ENCODE measurements at regions not wholly inside any gene's neighbourhood (a gene's known extent, or its start where the extent isn't known, plus 50 kb on each side); places are given as distances from the start of the nearest gene placed in this dataset.
A peak's percentile ranks its signal among the peaks of the same experiment; 100 is the strongest.

DNA sequence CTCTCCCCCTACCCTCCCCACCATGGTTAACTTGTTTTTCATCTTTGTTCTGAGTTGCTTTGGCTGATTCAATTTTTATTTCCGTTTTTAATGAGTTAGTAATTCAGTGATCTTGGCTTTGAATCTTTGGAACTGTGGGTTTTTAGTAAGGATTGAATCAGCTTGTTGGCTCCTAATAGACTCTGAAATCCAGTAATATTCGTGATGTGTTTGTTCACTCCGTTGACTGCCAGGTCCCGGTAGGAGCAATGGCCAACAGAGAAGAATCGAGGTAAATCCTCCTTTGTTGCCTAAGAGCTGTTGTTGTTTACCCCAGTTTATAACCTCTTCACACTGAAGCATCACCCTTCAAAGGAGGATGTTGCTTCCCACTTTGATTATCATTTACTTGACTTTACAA lies 92.7 kb downstream of the PCSK1 start:
- ATAC-seq (ENCODE audit: low read depth): no peak
- no peak for DNase-seq (ENCODE audit: low spot score in 2 of 2)
- H3K9me3 Mint-ChIP-seq: no peaks in the 10 kb centered on the region
- no peaks in the 10 kb centered on the region for H3K36me3 Mint-ChIP-seq
- H3K4me1 Mint-ChIP-seq: no peaks in the 10 kb centered on the region
- no peak overlapping the region for H3K4me3 Mint-ChIP-seq
- no peak overlapping the region for H3K27ac Mint-ChIP-seq
- H3K27me3 Mint-ChIP-seq: peaks cover 4% of the 10 kb centered on the region

DNA sequence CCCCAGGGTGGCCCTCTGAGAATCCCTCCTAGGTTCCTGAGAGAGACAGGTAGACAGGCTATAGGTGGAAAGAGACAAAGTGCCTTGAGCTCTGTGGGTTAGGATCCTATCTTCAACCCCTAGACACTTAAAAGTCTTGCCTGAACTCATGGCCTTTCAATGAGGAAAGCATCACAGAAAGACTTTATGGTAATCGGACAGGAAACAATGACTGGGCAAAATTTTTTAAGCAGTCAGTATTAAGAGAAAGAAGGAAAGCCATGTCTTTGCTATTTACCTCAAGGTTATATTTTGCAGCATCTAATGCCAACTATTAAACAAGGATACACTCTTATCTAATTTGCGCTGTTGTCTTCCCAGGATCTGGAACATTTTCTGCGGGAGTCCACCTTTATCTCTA lies 93.2 kb downstream of the PCSK1 start:
- Mint-ChIP-seq H3K9me3 (no peaks in the 10 kb centered on the region), H3K27me3 (peaks cover 4% of the 10 kb centered on the region), H3K4me3 (no peak overlapping the region), H3K4me1 (no peaks in the 10 kb centered on the region), H3K36me3 (no peaks in the 10 kb centered on the region), H3K27ac (no peak overlapping the region)
- ATAC-seq (ENCODE audit: low read depth) (no peak), DNase-seq (ENCODE audit: low spot score in 2 of 2) (no peak)

DNA sequence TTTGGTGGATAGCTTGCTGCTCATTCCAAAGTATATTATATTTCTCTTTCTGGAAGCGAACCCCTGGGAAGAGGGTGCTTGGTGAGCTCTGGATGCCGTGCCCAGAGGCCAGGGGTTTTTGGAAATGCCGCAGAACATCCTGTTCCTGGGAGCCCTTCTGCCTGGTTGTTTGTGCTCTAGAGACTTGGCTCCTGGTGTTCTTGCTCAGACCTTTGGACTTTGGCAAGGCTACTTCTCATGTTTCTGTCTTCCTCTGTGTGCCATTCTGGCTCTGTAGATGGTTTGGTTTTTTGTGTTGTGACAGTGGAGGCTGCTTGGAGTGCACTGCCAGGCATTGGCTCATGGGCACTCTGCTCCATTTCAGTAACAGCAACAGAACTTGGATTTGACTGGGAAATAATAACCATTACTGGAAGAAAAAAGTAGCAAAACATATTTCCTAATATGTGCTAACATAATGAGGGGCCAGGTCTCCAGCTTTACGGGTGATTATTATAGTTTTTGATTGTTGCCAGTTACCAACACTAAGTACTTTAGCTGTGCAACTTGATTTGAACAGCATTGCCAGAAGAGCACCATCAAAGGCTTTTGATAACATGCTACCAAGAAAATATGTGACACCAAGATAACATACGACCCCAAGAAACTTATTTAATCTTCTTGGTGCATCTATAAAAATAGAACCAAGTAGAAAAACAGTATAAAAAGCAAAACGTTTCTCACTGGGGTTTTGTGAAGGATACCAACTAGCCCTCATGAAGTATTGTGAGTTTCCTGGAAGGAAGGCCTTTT lies 94.2 kb downstream of the PCSK1 start:
- DNase-seq (ENCODE audit: low spot score in 2 of 2) (no peak), ATAC-seq (ENCODE audit: low read depth) (no peak)
- H3K9me3 Mint-ChIP-seq: no peaks in the 10 kb centered on the region
- no peaks in the 10 kb centered on the region for H3K4me1 Mint-ChIP-seq
- H3K27ac Mint-ChIP-seq: no peak overlapping the region
- H3K36me3 Mint-ChIP-seq: no peaks in the 10 kb centered on the region
- H3K4me3 Mint-ChIP-seq: no peak overlapping the region
- peaks cover 2% of the 10 kb centered on the region for H3K27me3 Mint-ChIP-seq

DNA sequence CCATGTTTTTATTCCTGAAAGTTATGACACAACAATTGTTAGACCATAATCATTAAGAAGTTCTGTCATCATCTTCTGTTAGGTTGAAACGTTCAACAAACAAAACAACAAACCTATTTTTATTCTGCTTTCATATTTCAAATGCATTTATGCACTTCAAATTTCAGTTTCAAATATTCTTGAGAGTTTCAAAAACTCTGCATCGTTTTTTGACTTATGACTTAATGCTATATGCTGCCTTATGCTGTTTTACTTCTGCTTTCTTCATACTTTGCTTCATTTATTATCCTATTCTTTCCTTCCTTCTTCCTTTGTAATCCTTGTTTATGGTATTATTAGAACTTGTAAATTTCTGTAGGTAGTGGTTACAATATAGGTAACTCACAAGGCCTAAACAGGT lies 95.0 kb downstream of the PCSK1 start:
- Mint-ChIP-seq H3K4me3 (no peak overlapping the region), H3K9me3 (no peaks in the 10 kb centered on the region), H3K36me3 (no peaks in the 10 kb centered on the region), H3K27me3 (peaks cover 2% of the 10 kb centered on the region), H3K4me1 (no peaks in the 10 kb centered on the region), H3K27ac (no peak overlapping the region)
- no peak for DNase-seq (ENCODE audit: low spot score in 2 of 2)
- no peak for ATAC-seq (ENCODE audit: low read depth)

DNA sequence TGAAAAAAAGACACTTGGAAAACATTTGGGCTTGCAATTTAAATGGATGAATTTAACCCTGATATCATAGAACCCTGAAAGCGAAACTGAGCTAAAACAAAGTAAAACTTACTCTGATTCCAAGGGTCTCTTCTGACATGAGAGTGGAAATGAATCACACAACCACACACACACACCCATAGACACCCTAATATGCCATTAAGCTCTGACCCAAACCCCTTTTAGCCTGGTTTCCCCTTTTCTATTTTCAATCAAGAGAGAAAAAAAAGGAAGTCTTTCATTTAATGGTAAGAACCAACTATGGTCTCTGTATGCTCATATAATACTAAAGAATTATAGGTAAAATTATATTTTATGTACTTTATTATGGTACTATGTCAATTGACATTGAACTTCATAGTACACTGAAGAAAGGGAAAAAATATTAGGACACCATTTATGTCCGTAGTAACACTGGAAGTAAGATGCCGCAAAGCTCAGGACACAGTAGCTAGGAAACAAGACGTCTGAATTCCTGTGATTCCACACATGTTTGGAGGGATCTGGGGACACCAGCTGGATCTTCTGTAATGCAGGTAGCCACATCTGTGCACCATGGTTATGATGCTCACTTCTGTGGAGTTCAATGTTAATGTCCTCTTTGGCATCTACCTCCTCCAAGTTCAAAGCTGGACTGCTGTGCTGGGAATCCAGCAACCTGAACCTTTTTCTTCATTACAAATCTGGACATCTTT lies 95.8 kb downstream of the PCSK1 start:
- Mint-ChIP-seq H3K36me3 (no peaks in the 10 kb centered on the region), H3K9me3 (no peaks in the 10 kb centered on the region), H3K4me1 (no peaks in the 10 kb centered on the region), H3K4me3 (no peak overlapping the region), H3K27me3 (peaks cover 2% of the 10 kb centered on the region), H3K27ac (no peak overlapping the region)
- DNase-seq (ENCODE audit: low spot score in 2 of 2): no peak
- no peak for ATAC-seq (ENCODE audit: low read depth)

DNA sequence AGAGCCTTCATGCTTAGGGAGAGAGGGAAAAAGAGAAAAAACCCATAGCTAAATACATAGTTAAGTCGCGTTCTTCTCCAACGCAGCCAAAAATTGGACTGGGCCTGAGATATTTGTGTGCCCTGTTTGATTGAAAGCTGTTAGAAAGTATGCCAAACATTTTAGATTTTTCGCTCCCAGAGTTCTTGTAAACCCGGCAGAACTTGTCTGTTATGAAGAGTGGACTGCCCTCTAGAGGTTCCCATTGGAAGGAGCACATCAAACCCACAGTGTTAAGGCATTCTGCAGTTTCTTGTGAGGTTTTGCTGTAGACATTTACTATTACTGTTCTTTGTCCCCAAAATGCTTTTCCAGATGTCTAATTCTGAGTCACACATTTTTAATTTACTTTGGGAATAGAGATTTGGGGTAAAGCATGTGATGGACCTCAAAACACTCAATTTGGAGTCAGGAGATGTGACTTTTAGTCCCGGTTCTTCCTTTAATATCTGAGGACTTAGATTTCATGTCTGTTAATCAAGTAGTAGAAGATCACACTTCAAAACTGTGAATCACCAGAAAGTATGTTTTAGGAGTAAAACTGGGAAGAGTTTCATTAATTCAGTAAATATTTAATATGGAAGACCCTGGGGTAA lies 96.6 kb downstream of the PCSK1 start:
- Mint-ChIP-seq H3K4me1 (no peaks in the 10 kb centered on the region), H3K27ac (no peak overlapping the region), H3K27me3 (peaks cover 2% of the 10 kb centered on the region), H3K4me3 (no peak overlapping the region), H3K36me3 (no peaks in the 10 kb centered on the region), H3K9me3 (no peaks in the 10 kb centered on the region)
- peak; percentile 87 for ATAC-seq (ENCODE audit: low read depth)
- DNase-seq (ENCODE audit: low spot score in 2 of 2): peak; percentile 39 to 47

DNA sequence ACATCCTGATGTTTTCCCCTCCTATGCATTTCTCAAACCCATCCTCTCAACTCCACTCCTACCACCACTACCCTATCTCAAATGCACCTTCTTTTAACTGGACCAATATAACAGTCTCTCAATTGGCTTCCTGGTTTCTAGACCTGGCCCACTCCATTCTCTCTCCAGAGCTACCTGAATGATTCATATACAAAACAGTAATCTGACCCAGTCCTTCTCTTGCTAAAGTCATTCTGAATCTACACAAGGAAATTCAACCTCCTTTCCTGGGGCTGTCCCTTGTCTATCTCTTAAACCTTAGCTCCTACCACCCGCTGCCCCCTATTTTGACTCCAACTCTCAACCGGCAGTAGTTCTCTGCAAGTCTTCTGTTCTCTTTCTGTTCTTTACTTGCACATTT lies 97.2 kb downstream of the PCSK1 start:
- Mint-ChIP-seq H3K4me3 (no peak overlapping the region), H3K36me3 (no peaks in the 10 kb centered on the region), H3K27me3 (peaks cover 2% of the 10 kb centered on the region), H3K4me1 (no peaks in the 10 kb centered on the region), H3K9me3 (no peaks in the 10 kb centered on the region), H3K27ac (no peak overlapping the region)
- ATAC-seq (ENCODE audit: low read depth) (no peak), DNase-seq (ENCODE audit: low spot score in 2 of 2) (no peak)

DNA sequence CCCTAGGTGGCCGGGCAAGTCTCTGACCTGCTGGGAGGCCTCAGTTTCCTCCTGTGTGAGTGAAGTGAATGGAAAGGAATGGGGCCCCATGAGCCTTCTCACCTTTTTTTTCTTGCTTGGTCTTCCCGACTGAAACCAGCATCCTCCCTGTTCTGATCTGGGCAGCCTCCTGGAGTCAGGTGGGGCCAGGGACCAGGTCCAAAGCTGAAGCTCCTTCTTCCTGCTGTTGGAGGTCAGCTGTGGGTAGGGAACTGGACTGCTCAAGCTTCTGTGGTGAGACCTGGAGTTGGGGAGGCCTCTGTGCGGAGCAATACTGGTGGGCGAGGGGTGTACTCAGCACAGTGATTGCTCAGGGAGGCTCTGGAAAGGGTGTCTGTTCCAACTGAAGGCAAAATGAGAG lies 99.7 kb downstream of the PCSK1 start:
- no peak overlapping the region for H3K27ac Mint-ChIP-seq
- no peak overlapping the region for H3K4me3 Mint-ChIP-seq
- no peaks in the 10 kb centered on the region for H3K9me3 Mint-ChIP-seq
- H3K4me1 Mint-ChIP-seq: no peaks in the 10 kb centered on the region
- ATAC-seq (ENCODE audit: low read depth) (no peak), DNase-seq (ENCODE audit: low spot score in 2 of 2) (no peak)
- no peaks in the 10 kb centered on the region for H3K27me3 Mint-ChIP-seq
- no peaks in the 10 kb centered on the region for H3K36me3 Mint-ChIP-seq

DNA sequence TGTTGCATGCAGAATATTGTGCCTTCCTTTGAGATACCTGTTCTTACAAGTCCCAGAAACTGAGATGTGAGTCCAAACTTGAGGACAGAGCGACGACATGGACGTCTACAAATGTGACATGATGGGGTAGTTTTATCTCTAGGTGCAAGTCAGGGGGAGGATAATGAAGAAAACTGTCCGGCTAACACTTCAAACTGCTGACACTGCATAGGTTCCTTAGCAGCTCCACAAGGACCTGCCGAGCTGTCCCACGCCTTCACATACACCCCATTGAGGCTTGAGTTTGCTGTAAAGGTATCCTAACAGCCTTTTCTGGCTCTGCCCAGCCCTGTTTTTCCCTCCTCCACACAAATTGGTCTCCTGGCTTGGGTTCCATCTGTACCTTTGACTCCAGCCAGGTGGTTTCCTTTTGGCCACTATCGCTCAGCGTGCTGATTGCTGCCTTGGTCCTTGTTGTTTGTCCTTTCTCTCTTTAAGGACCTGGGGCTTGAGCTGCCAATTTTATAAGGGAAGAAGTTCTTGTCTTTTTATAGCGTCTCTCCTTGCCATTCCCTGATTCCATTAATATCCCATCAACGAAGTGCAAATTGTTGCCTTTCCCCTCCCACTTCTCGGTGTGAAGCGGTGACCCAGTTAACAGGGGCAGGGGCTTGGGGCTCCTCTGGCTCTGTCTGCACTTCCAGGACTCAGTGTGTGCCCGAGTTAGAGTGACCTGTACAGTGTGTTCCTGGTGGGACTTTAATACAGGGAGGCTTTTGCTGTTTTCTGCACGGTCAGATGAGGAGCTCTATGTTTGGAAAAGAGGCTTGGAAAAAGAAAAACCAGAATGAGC lies 100.3 kb downstream of the PCSK1 start:
- Mint-ChIP-seq H3K36me3 (no peaks in the 10 kb centered on the region), H3K4me3 (no peak overlapping the region), H3K27ac (no peak overlapping the region), H3K27me3 (no peaks in the 10 kb centered on the region), H3K4me1 (no peaks in the 10 kb centered on the region), H3K9me3 (no peaks in the 10 kb centered on the region)
- no peak for DNase-seq (ENCODE audit: low spot score in 2 of 2)
- ATAC-seq (ENCODE audit: low read depth): no peak

DNA sequence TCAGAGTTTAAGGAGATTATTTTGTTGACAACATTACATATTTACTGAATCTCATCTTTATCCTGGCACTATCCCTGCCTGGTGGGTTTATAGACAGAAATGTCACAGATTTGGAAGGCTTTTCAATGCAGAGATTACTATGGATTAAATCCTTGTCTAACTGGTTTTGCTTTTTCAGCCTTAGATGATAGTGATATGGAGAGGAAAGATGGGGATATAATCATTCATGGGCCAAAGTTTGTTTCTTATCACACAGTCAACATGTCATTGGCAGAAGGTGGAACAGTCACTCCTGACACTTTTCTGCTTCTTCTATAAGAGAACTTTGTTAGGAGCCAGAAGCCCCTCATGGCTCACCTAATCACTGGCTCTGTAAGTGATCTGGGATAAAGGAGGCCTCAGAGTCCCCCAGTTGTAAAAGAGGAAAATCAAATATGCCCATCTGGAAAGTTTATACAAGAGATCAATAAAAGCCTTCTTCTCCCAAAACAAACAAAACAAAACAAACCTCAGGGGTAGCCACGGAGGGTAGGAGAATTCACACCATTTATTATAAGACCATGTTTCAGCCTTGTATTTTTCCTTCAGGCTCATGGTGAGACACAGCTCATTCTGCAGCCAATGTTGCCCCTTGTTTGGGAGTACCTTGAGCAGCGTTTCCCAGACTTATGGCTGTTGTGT lies 101.2 kb downstream of the PCSK1 start:
- ATAC-seq (ENCODE audit: low read depth) (no peak), DNase-seq (ENCODE audit: low spot score in 2 of 2) (no peak)
- Mint-ChIP-seq H3K27ac (no peak overlapping the region), H3K27me3 (no peaks in the 10 kb centered on the region), H3K4me1 (no peaks in the 10 kb centered on the region), H3K36me3 (no peaks in the 10 kb centered on the region), H3K9me3 (no peaks in the 10 kb centered on the region), H3K4me3 (no peak overlapping the region)

DNA sequence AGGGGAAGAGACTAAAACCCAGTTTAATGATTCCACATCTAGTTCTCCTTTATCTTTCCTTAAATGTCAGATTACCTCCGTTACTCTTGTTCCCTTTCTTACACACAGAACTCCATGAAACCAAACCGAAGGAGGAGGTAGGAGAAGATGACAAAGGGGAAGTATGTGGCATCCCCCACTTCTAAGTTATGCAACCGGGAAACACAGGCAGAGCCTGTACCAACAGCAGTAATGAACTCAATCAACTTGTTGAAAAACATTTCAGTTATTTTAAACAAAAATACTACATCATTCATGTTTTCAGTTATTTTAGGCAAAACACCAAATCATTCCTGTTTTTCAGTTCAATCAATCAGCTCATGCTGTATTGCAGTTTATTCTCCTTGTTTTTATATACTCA lies 101.8 kb downstream of the PCSK1 start:
- Mint-ChIP-seq H3K4me1 (no peaks in the 10 kb centered on the region), H3K27me3 (no peaks in the 10 kb centered on the region), H3K36me3 (no peaks in the 10 kb centered on the region), H3K4me3 (no peak overlapping the region), H3K27ac (no peak overlapping the region), H3K9me3 (no peaks in the 10 kb centered on the region)
- ATAC-seq (ENCODE audit: low read depth): no peak
- DNase-seq (ENCODE audit: low spot score in 2 of 2): no peak

DNA sequence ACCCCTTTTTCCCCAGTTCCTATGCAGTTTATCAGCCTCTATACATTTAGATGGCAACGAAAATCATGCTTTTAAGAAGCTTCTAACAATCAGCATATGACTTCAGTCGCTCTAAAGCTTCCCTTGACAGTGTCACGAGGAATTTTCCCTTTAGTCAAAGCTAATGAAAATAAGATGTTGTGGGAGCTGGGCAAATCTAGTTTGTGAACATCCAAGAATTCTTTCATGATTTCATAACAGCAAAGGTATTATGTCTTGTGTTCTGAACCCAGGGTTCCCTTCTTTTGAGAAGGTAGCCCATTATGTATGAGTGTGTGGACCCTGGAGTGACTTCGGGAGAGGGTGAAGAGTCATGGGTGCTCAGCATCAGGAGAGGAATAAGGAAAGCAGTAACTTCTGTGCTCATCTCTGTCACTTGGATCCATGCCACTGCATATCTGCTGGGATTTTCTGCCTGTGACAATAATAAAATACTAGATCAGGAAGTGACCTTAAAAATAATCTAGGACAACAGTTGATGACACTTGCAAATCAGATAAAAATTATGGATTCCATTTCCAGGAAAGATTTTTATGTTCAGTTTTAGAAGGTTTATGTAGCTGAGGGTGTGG lies 102.4 kb downstream of the PCSK1 start:
- Mint-ChIP-seq H3K36me3 (no peaks in the 10 kb centered on the region), H3K9me3 (no peaks in the 10 kb centered on the region), H3K27me3 (peaks cover 3% of the 10 kb centered on the region), H3K4me3 (no peak overlapping the region), H3K4me1 (no peaks in the 10 kb centered on the region), H3K27ac (no peak overlapping the region)
- DNase-seq (ENCODE audit: low spot score in 2 of 2) (no peak), ATAC-seq (ENCODE audit: low read depth) (no peak)

DNA sequence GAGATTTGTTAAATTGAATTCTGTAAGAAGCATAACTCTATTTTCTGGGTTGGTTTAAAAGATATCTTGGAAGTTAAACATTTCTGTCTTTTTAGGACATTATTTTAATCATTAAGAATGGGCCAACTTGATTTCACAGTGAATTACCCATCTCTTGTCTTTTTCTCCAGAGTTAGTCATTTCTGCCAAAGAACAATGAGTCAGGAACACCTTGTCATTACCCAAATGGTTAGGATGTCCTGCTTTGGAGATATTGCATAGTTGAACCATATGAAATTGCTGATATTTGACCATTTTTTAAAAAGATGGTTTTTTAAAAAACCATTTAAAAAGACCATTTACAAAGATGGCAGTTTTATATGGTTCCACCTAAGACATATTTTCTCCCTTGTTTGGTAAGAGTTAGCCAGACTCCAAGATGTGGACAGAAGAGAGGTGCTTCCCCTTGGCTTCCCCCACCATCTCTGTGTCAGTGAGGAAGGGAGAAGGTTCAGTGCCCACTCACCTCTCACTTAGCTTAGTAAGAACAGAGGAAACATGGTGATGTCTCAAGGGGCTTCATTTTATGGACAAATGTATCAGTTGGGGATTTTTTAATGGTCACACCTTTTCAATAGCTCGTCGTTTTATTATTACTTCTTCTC lies 103.0 kb downstream of the PCSK1 start:
- H3K4me3 Mint-ChIP-seq: no peak overlapping the region
- no peaks in the 10 kb centered on the region for H3K36me3 Mint-ChIP-seq
- no peaks in the 10 kb centered on the region for H3K4me1 Mint-ChIP-seq
- DNase-seq (ENCODE audit: low spot score in 2 of 2): no peak
- H3K27ac Mint-ChIP-seq: no peak overlapping the region
- no peak for ATAC-seq (ENCODE audit: low read depth)
- H3K27me3 Mint-ChIP-seq: peaks cover 3% of the 10 kb centered on the region
- no peaks in the 10 kb centered on the region for H3K9me3 Mint-ChIP-seq

Data from memory B cell (primary cell).